ENCODE measurements at regions not wholly inside any gene's neighbourhood (a gene's known extent, or its start where the extent isn't known, plus 50 kb on each side); places are given as distances from the start of the nearest gene placed in this dataset.

DNA sequence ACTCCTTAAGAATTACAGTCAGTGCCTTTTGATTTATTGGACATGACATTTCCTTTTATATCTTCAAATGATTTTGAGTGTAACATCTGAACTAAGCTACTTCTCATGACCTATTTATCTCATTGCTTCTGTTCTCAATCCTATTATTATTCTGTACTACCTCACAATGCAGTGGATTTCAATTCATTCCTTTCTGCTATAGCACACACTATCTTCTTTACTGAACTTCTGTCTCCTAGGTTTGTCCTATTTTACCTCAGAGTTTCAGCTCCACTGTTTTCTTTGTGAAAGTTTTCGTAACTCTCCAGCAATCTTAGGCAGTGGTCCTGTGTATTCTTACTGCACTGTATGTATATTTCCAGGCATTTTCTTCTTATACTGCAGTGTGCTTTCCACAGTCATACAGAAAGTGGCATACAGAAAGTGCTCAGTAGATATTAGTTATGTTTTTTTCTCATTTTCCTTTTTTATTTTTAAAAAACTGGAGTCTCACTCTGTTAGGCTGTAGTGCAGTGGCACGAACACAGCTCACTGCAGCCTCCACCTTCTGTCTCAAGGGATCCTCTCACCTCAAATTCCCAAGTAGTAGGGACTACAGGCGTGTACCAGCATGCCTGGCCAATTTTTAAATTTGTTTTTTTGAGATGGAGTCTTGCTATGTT lies 368.6 kb upstream of the RGS6 start:
- Mint-ChIP-seq H3K9me3 (no peaks in the 10 kb centered on the region), H3K27me3 (ENCODE audit: low read depth) (no peaks in the 10 kb centered on the region), H3K4me1 (peaks cover 29% of the 10 kb centered on the region), H3K36me3 (no peaks in the 10 kb centered on the region), H3K27ac (peak overlapping the region; percentile 52), H3K4me3 (no peak overlapping the region)
- ChIA-PET CTCF (no interaction called here), POLR2A (no interaction called here)
- ATAC-seq: no peak
- TF ChIP-seq AFF4 (CRISPR knock-in tag; IDR thresholded peaks at IDR 0.05; ENCODE audit: borderline replicate concordance) (no peak), RELA (CRISPR knock-in tag; IDR thresholded peaks at IDR 0.05; ENCODE audit: borderline replicate concordance) (no peak)
- TF ChIP-seq, protein P1, sequence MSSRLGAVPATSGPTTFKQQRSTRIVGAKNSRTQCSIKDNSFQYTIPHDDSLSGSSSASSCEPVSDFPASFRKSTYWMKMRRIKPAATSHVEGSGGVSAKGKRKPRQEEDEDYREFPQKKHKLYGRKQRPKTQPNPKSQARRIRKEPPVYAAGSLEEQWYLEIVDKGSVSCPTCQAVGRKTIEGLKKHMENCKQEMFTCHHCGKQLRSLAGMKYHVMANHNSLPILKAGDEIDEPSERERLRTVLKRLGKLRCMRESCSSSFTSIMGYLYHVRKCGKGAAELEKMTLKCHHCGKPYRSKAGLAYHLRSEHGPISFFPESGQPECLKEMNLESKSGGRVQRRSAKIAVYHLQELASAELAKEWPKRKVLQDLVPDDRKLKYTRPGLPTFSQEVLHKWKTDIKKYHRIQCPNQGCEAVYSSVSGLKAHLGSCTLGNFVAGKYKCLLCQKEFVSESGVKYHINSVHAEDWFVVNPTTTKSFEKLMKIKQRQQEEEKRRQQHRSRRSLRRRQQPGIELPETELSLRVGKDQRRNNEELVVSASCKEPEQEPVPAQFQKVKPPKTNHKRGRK (CRISPR knock-in tag; IDR thresholded peaks at IDR 0.05; ENCODE audit: borderline replicate concordance): no peak
- TF ChIP-seq, protein P2, sequence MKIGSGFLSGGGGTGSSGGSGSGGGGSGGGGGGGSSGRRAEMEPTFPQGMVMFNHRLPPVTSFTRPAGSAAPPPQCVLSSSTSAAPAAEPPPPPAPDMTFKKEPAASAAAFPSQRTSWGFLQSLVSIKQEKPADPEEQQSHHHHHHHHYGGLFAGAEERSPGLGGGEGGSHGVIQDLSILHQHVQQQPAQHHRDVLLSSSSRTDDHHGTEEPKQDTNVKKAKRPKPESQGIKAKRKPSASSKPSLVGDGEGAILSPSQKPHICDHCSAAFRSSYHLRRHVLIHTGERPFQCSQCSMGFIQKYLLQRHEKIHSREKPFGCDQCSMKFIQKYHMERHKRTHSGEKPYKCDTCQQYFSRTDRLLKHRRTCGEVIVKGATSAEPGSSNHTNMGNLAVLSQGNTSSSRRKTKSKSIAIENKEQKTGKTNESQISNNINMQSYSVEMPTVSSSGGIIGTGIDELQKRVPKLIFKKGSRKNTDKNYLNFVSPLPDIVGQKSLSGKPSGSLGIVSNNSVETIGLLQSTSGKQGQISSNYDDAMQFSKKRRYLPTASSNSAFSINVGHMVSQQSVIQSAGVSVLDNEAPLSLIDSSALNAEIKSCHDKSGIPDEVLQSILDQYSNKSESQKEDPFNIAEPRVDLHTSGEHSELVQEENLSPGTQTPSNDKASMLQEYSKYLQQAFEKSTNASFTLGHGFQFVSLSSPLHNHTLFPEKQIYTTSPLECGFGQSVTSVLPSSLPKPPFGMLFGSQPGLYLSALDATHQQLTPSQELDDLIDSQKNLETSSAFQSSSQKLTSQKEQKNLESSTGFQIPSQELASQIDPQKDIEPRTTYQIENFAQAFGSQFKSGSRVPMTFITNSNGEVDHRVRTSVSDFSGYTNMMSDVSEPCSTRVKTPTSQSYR (CRISPR knock-in tag; IDR thresholded peaks at IDR 0.05): no peak
- no peak for DNase-seq (ENCODE audit: low spot score)

- H3K27me3 Mint-ChIP-seq (ENCODE audit: low read depth): no peaks in the 10 kb centered on the region
- no peak for DNase-seq (ENCODE audit: low spot score)
- no peak for ATAC-seq
- no peaks in the 10 kb centered on the region for H3K9me3 Mint-ChIP-seq
- CTCF ChIA-PET: no interaction called here
- H3K36me3 Mint-ChIP-seq: no peaks in the 10 kb centered on the region
- H3K4me3 Mint-ChIP-seq: no peak overlapping the region
- POLR2A ChIA-PET: no interaction called here
- H3K4me1 Mint-ChIP-seq: peaks cover 45% of the 10 kb centered on the region
- H3K27ac Mint-ChIP-seq: peak overlapping the region; percentile 8; the same call in 1 of the 2 replicates
- no peak for TF ChIP-seq GRHL2 (CRISPR knock-in tag; IDR thresholded peaks at IDR 0.05; ENCODE audit: insufficient replicate concordance, severe bottlenecking)
- no peak for TF ChIP-seq MYBL2 (CRISPR knock-in tag; IDR thresholded peaks at IDR 0.05)
- no peak for TF ChIP-seq PREB (CRISPR knock-in tag; IDR thresholded peaks at IDR 0.05; ENCODE audit: borderline replicate concordance)
- TF ChIP-seq, protein P3, sequence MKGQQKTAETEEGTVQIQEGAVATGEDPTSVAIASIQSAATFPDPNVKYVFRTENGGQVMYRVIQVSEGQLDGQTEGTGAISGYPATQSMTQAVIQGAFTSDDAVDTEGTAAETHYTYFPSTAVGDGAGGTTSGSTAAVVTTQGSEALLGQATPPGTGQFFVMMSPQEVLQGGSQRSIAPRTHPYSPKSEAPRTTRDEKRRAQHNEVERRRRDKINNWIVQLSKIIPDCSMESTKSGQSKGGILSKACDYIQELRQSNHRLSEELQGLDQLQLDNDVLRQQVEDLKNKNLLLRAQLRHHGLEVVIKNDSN (CRISPR knock-in tag; IDR thresholded peaks at IDR 0.05): no peak
- no peak for TF ChIP-seq TP53 (CRISPR knock-in tag; IDR thresholded peaks at IDR 0.05)
- TF ChIP-seq SP1 (CRISPR knock-in tag; conservative IDR thresholded peaks at IDR 0.05): no peak
- TF ChIP-seq NR2C2 (CRISPR knock-in tag; IDR thresholded peaks at IDR 0.05): no peak
- TF ChIP-seq, protein P4, sequence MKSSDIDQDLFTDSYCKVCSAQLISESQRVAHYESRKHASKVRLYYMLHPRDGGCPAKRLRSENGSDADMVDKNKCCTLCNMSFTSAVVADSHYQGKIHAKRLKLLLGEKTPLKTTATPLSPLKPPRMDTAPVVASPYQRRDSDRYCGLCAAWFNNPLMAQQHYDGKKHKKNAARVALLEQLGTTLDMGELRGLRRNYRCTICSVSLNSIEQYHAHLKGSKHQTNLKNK (CRISPR knock-in tag; IDR thresholded peaks at IDR 0.05): no peak
- TF ChIP-seq ZNF232 (CRISPR knock-in tag; IDR thresholded peaks at IDR 0.05): no peak
- TF ChIP-seq ZNF423 (CRISPR knock-in tag; IDR thresholded peaks at IDR 0.05): no peak
- TF ChIP-seq, protein P2 (CRISPR knock-in tag; IDR thresholded peaks at IDR 0.05): no peak
- TF ChIP-seq JAZF1 (CRISPR knock-in tag; IDR thresholded peaks at IDR 0.05): no peak
- TF ChIP-seq, protein P5, sequence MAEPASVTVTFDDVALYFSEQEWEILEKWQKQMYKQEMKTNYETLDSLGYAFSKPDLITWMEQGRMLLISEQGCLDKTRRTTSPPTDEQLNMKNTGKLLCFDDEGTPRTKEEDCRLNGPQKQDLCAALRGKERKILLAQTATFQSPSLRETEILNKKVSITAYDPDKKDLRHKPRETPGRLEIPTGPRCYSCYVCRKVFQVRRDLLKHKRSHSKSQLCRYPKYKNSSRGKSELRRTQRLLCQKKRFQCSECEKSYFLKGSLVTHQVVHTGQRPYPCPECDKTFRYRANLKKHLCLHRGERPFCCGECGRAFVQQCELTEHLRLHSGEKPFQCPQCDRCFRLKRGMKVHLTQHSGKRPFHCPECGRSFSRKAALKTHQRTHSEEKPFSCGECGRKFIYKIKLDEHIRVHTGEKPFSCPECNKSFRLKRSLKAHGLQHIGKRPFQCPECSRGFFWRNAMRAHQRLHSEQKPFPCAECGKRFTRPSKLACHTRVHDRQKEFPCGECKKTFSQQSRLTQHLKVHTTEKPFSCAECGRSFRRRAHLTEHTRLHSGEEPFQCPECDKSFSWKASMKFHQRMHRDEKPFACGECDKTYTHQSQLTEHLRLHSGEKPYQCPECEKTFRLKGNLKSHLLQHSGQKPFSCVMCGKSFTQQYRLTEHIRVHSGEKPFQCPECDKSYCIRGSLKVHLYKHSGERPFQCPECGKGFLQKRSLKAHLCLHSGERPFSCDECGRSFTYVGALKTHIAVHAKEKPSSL (CRISPR knock-in tag; conservative IDR thresholded peaks at IDR 0.05): no peak
- TF ChIP-seq KAT7 (CRISPR knock-in tag; IDR thresholded peaks at IDR 0.05; ENCODE audit: borderline replicate concordance): no peak
Observed at GRCh38 chr14:71566276-71566675, 366.0 kb upstream of the RGS6 start.

Measured in WTC11 (cell line).